Mammary epithelial cell (primary cell): ENCODE measurements at regions not wholly inside any gene's neighbourhood (a gene's known extent, or its start where the extent isn't known, plus 50 kb on each side); places are given as distances from the start of the nearest gene placed in this dataset.

Experiments
- CTCF ChIP-seq, 2 donors: IDR thresholded peaks in 1 of 2; conservative IDR thresholded peaks in 1 of 2; 2 replicates each; pipeline ENCODE4 v1.5.1; 2011 to 2012; ENCODE audit warnings: inconsistent platforms in 2 of 2, low read length in 2 of 2, mild to moderate bottlenecking in 2 of 2, control low read depth in 1 of 2, low read depth in 1 of 2; ENCODE audit not compliant: insufficient read depth in 1 of 2; ENCODE audit errors: extremely low read depth in 1 of 2
- EZH2 ChIP-seq: IDR thresholded peaks from 2 replicates; pipeline ENCODE4 v1.6.1; 2012; ENCODE audit warnings: low read length, inconsistent platforms, borderline replicate concordance

GRCh38 chr3:127413871-127414270 is 126.0 kb upstream of the PRR20G start:
- TF ChIP-seq CTCF (conservative IDR thresholded peaks at IDR 0.05 in 1 of 2, IDR thresholded peaks at IDR 0.05 in 1 of 2; ENCODE audit: extremely low read depth in 1 of 2, insufficient read depth in 1 of 2, low read depth in 1 of 2, low read length in 2 of 2): no peak
- TF ChIP-seq EZH2: no peak
